Lower lobe of right lung (tissue), 2 donors: ENCODE measurements at regions not wholly inside any gene's neighbourhood (a gene's known extent, or its start where the extent isn't known, plus 50 kb on each side); places are given as distances from the start of the nearest gene placed in this dataset.

ENCODE experiments used
- ATAC-seq, 2 donors: fragments of 200-7000 bp; cut with Tn5 transposase; one replicate each; pipeline ENCODE4 v1.9.1; 2020 to 2022; ENCODE audit warnings: mild to moderate bottlenecking in 2 of 2, moderate library complexity in 2 of 2
- DNase-seq: peaks from one replicate; pipeline ENCODE4 v3.0.0-alpha.2; 2020
- H3K27ac ChIP-seq: fragments of 200-600 bp; one replicate; pipeline ENCODE4 v1.8.0; 2022
- H3K27me3 ChIP-seq: fragments of 200-600 bp; one replicate; pipeline ENCODE4 v1.8.0; 2022; ENCODE audit warnings: low read depth
- H3K36me3 ChIP-seq: fragments of 200-600 bp; one replicate; pipeline ENCODE4 v1.8.0; 2022; ENCODE audit warnings: mild to moderate bottlenecking
- H3K4me1 ChIP-seq: fragments of 200-600 bp; one replicate; pipeline ENCODE4 v1.8.0; 2022
- H3K4me3 ChIP-seq: fragments of 200-600 bp; one replicate; pipeline ENCODE4 v1.8.0; 2022; ENCODE audit warnings: mild to moderate bottlenecking
- H3K9me3 ChIP-seq: fragments of 200-600 bp; one replicate; pipeline ENCODE4 v1.8.0; 2022
- CTCF ChIP-seq: fragments of 200-600 bp; IDR thresholded peaks from one replicate; pipeline ENCODE4 v1.8.0; 2022; ENCODE audit warnings: antibody characterized with exemption, mild to moderate bottlenecking
- intact Hi-C: fragments of 100-400 bp; cut with DNase I; formaldehyde crosslinking; loops from one replicate; pipeline ENCODE4 v1.11.0; 2022
- donor health status: DM: no; HTN: yes; CAD: no; lungs with severe emphysema.

GRCh38 chr4:141567326-141567915, 69.0 kb upstream of the IL15 start:
- intact Hi-C loops = no loop called here
- Histone ChIP-seq H3K27ac (no peak overlapping the region), H3K36me3 (no peaks in the 10 kb centered on the region), H3K9me3 (no peaks in the 10 kb centered on the region), H3K4me3 (no peak overlapping the region), H3K27me3 (no peaks in the 10 kb centered on the region), H3K4me1 (no peaks in the 10 kb centered on the region)
- ATAC-seq (no peak), DNase-seq (no peak)
- TF ChIP-seq CTCF = no peak

- Histone ChIP-seq H3K4me1 (no peaks in the 10 kb centered on the region), H3K27ac (no peak overlapping the region), H3K27me3 (no peaks in the 10 kb centered on the region), H3K36me3 (no peaks in the 10 kb centered on the region), H3K9me3 (no peaks in the 10 kb centered on the region), H3K4me3 (no peak overlapping the region)
- no peak for DNase-seq
- TF ChIP-seq CTCF = no peak
- no peak for ATAC-seq
- intact Hi-C loops = no loop called here
Measured at GRCh38 chr4:141569141-141569540, 67.2 kb upstream of the IL15 start.

- no peaks in the 10 kb centered on the region for H3K27me3 ChIP-seq
- intact Hi-C loops = no loop called here
- DNase-seq (no peak), ATAC-seq (no peak)
- H3K9me3 ChIP-seq = no peaks in the 10 kb centered on the region
- H3K27ac ChIP-seq = no peak overlapping the region
- no peak for TF ChIP-seq CTCF
- no peaks in the 10 kb centered on the region for H3K36me3 ChIP-seq
- no peak overlapping the region for H3K4me3 ChIP-seq
- H3K4me1 ChIP-seq = no peaks in the 10 kb centered on the region
Measured at GRCh38 chr4:141570290-141570689, 66.1 kb upstream of the IL15 start.

GRCh38 chr4:141571362-141571761, 65.0 kb upstream of the IL15 start:
- TF ChIP-seq CTCF = no peak
- intact Hi-C loops = no loop called here
- H3K36me3 ChIP-seq = no peaks in the 10 kb centered on the region
- no peaks in the 10 kb centered on the region for H3K27me3 ChIP-seq
- H3K4me1 ChIP-seq = no peaks in the 10 kb centered on the region
- no peak for DNase-seq
- no peaks in the 10 kb centered on the region for H3K9me3 ChIP-seq
- H3K4me3 ChIP-seq = no peak overlapping the region
- H3K27ac ChIP-seq = no peak overlapping the region
- no peak for ATAC-seq

- DNase-seq = no peak
- Histone ChIP-seq H3K27ac (no peak overlapping the region), H3K36me3 (no peaks in the 10 kb centered on the region), H3K4me3 (no peak overlapping the region), H3K4me1 (no peaks in the 10 kb centered on the region), H3K9me3 (no peaks in the 10 kb centered on the region), H3K27me3 (no peaks in the 10 kb centered on the region)
- ATAC-seq = no peak
- no peak for TF ChIP-seq CTCF
- intact Hi-C loops = no loop called here
Measured at GRCh38 chr4:141571793-141572192, 64.6 kb upstream of the IL15 start.

GRCh38 chr4:141573678-141574077, 62.7 kb upstream of the IL15 start:
- H3K4me1 ChIP-seq = no peaks in the 10 kb centered on the region
- no peaks in the 10 kb centered on the region for H3K36me3 ChIP-seq
- H3K9me3 ChIP-seq = no peaks in the 10 kb centered on the region
- intact Hi-C loops = no loop called here
- H3K27me3 ChIP-seq = no peaks in the 10 kb centered on the region
- DNase-seq (no peak), ATAC-seq (no peak)
- no peak for TF ChIP-seq CTCF
- no peak overlapping the region for H3K27ac ChIP-seq
- no peak overlapping the region for H3K4me3 ChIP-seq
